Skeletal muscle tissue (tissue), 3 donors: ENCODE measurements at regions not wholly inside any gene's neighbourhood (a gene's known extent, or its start where the extent isn't known, plus 50 kb on each side); places are given as distances from the start of the nearest gene placed in this dataset.

ENCODE experiments used
- H3K27ac ChIP-seq: one replicate; pipeline ENCODE4 v1.7.0; 2013; ENCODE audit warnings: mild to moderate bottlenecking, low read depth, low read length, inconsistent platforms
- H3K27me3 ChIP-seq, 3 donors: one replicate each; pipeline ENCODE4 v1.7.0; 2013; ENCODE audit warnings: low read length in 3 of 3; ENCODE audit not compliant: control insufficient read depth in 3 of 3, insufficient read depth in 3 of 3
- H3K36me3 ChIP-seq, 3 donors: one replicate each; pipeline ENCODE4 v1.7.0; 2013; ENCODE audit warnings: low read length in 3 of 3; ENCODE audit not compliant: control insufficient read depth in 3 of 3, insufficient read depth in 3 of 3
- H3K4me1 ChIP-seq, 3 donors: one replicate each; pipeline ENCODE4 v1.7.0; 2013; ENCODE audit warnings: low read length in 3 of 3, mild to moderate bottlenecking in 3 of 3; ENCODE audit not compliant: control insufficient read depth in 3 of 3, insufficient read depth in 3 of 3
- H3K4me3 ChIP-seq, 3 donors: one replicate each; pipeline ENCODE4 v1.7.0; 2013; ENCODE audit warnings: low read length in 3 of 3
- H3K9ac ChIP-seq, 3 donors: one replicate each; pipeline ENCODE4 v1.7.0; 2013; ENCODE audit warnings: low read length in 3 of 3, mild to moderate bottlenecking in 3 of 3, moderate library complexity in 2 of 3, low read depth in 1 of 3
- H3K9me3 ChIP-seq, 3 donors: one replicate each; pipeline ENCODE4 v1.7.0; 2013; ENCODE audit warnings: low read length in 3 of 3; ENCODE audit not compliant: control insufficient read depth in 3 of 3
- donor health status: Osteomylitis.

- no peaks in the 10 kb centered on the region for H3K27me3 ChIP-seq
- no peak overlapping the region for H3K9ac ChIP-seq
- H3K36me3 ChIP-seq, result no peaks in the 10 kb centered on the region
- no peaks in the 10 kb centered on the region for H3K4me1 ChIP-seq
- H3K9me3 ChIP-seq, result no peaks in the 10 kb centered on the region
- no peak overlapping the region for H3K4me3 ChIP-seq
- no peak overlapping the region for H3K27ac ChIP-seq
These were observed 290.3 kb downstream of the ADAMTS20 start for GRCh38 chr12:43261701-43262100.

DNA sequence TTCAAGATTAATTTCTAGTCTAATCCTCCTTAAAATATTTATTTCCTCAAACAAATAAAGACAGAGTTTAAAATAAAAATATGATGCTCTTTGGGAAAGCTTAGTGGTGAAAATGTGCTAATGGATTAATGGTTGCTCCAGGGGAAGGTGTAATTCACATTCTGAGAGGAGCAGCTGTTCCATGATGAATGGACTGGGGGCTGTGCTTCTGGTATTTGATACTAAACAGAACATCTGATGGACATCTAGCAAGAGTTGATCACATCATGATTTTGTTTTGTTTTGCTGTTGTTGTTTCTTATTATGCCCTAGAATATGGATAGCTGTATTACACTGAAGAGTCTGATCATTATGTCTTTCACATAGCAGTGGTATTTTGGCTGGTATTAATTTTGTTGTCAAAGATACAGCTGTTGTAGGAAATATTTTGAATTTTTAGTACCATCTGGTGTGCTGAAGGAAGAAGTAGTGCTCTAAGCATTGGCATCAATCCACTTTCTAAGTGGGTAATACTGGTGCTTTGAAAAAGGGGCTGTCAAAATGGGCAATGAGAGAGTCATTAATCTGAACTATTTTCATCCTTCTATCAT, 296.4 kb downstream of the ADAMTS20 start:
- no peaks in the 10 kb centered on the region for H3K36me3 ChIP-seq
- H3K4me3 ChIP-seq, result no peak overlapping the region
- no peaks in the 10 kb centered on the region for H3K27me3 ChIP-seq
- no peak overlapping the region for H3K27ac ChIP-seq
- H3K9me3 ChIP-seq, result no peaks in the 10 kb centered on the region
- no peak overlapping the region for H3K9ac ChIP-seq
- no peaks in the 10 kb centered on the region for H3K4me1 ChIP-seq

GRCh38 chr12:43252585-43252984, 299.4 kb downstream of the ADAMTS20 start:
- Histone ChIP-seq H3K27me3 (no peaks in the 10 kb centered on the region), H3K4me3 (no peak overlapping the region), H3K36me3 (no peaks in the 10 kb centered on the region), H3K9ac (no peak overlapping the region), H3K9me3 (no peaks in the 10 kb centered on the region), H3K4me1 (no peaks in the 10 kb centered on the region), H3K27ac (no peak overlapping the region)

GRCh38 chr12:43245947-43246346, 306.1 kb downstream of the ADAMTS20 start:
- Histone ChIP-seq H3K4me3 (no peak overlapping the region), H3K9ac (no peak overlapping the region), H3K36me3 (no peaks in the 10 kb centered on the region), H3K27ac (no peak overlapping the region), H3K9me3 (no peaks in the 10 kb centered on the region), H3K27me3 (no peaks in the 10 kb centered on the region), H3K4me1 (no peaks in the 10 kb centered on the region)

GRCh38 chr12:43241986-43242385, 310.0 kb downstream of the ADAMTS20 start:
- Histone ChIP-seq H3K9ac (no peak overlapping the region), H3K36me3 (no peaks in the 10 kb centered on the region), H3K27ac (no peak overlapping the region), H3K4me1 (no peaks in the 10 kb centered on the region), H3K9me3 (no peaks in the 10 kb centered on the region), H3K4me3 (no peak overlapping the region), H3K27me3 (no peaks in the 10 kb centered on the region)

DNA sequence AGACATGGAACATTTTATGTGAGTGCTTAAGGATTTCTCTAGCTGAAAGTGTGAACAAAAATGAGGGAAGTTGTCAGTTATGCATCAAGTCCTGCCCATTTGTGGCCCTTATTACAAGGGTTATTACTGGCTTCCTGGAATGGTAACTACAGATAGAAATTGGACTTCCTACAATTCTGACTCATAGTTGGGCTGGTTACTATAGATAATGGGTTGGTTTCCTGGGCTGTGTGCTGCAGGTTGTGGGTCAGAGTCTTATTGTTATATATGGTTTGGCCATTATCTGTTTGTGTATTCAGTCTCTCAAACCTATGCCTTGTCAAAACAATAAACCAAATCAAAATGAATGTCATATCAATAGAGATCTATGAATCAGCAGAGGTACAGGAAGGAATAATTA, 313.7 kb downstream of the ADAMTS20 start:
- no peak overlapping the region for H3K27ac ChIP-seq
- no peaks in the 10 kb centered on the region for H3K36me3 ChIP-seq
- no peaks in the 10 kb centered on the region for H3K4me1 ChIP-seq
- no peaks in the 10 kb centered on the region for H3K9me3 ChIP-seq
- H3K27me3 ChIP-seq, result no peaks in the 10 kb centered on the region
- H3K9ac ChIP-seq, result no peak overlapping the region
- H3K4me3 ChIP-seq, result no peak overlapping the region

- Histone ChIP-seq H3K9ac (no peak overlapping the region), H3K4me3 (no peak overlapping the region), H3K4me1 (no peaks in the 10 kb centered on the region), H3K36me3 (no peaks in the 10 kb centered on the region), H3K9me3 (no peaks in the 10 kb centered on the region), H3K27me3 (no peaks in the 10 kb centered on the region), H3K27ac (no peak overlapping the region)
These were observed 314.6 kb downstream of the ADAMTS20 start for GRCh38 chr12:43237238-43237879.

DNA sequence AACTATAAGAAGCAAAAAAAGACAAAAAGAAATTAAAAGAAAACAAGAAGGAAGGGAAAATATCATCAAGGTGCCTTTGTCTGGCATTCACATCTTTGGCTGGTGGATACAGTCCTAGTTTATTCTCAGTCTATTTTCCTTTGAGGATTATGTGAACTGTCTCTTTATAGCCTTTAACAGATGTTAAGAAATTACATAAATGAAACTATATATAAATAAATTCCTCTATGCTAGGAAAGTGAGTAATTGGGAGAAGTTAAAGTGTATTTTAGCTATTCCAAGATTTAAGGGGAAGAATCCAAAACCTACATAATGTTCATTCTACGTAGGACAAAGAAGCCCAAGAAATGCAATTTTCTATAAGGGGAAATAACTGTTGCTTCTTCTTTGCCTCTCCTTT, 316.3 kb downstream of the ADAMTS20 start:
- Histone ChIP-seq H3K4me1 (no peaks in the 10 kb centered on the region), H3K4me3 (no peak overlapping the region), H3K27me3 (no peaks in the 10 kb centered on the region), H3K9me3 (no peaks in the 10 kb centered on the region), H3K36me3 (no peaks in the 10 kb centered on the region), H3K27ac (no peak overlapping the region), H3K9ac (no peak overlapping the region)

DNA sequence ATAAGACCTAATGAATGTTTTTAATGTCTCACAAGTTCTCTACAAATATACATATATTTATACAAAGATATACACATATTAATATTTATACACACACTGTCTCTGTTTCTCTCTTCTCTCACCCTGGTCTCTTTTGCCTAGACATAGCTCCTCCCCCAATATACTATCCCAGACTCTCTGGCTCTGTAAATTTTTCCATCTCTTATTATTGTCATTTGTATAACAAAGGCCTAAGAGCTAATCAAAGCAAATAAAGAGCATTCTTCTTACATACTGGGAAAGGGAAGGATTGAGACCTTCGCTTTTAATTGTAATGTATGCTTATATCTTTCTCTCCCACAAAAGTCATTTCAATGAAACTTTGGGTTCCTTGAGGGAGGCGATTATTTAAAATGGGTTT, 318.1 kb downstream of the ADAMTS20 start:
- Histone ChIP-seq H3K4me3 (no peak overlapping the region), H3K27ac (no peak overlapping the region), H3K9me3 (no peaks in the 10 kb centered on the region), H3K9ac (no peak overlapping the region), H3K27me3 (no peaks in the 10 kb centered on the region), H3K36me3 (no peaks in the 10 kb centered on the region), H3K4me1 (no peaks in the 10 kb centered on the region)

DNA sequence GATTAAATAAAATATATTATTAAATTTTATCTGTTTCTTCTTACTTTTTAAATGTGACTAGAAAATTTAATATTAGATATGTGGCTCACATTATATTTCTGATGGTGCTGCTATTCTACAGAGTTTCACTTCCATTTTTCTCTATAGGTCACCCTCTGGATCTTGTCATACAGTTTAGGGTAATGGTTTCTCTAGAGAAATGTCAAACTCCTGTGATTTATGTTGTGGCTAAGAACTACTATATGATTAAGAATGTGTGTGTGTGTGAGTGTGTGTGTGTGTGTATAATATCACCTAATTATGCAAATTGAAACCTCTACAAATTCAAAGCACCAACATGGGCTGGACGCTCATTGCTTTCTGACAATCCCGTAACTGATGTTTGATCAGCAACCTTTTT, 325.9 kb downstream of the ADAMTS20 start:
- no peaks in the 10 kb centered on the region for H3K36me3 ChIP-seq
- H3K27ac ChIP-seq, result no peak overlapping the region
- H3K27me3 ChIP-seq, result no peaks in the 10 kb centered on the region
- no peak overlapping the region for H3K9ac ChIP-seq
- H3K4me3 ChIP-seq, result no peak overlapping the region
- no peaks in the 10 kb centered on the region for H3K4me1 ChIP-seq
- no peaks in the 10 kb centered on the region for H3K9me3 ChIP-seq
